Muscle of back (tissue), 3 donors: ENCODE measurements at regions not wholly inside any gene's neighbourhood (a gene's known extent, or its start where the extent isn't known, plus 50 kb on each side); places are given as distances from the start of the nearest gene placed in this dataset.

ENCODE experiments used
- DNase-seq, 3 donors: peaks; one replicate each; pipeline versions ENCODE4 v3.0.0 to v3.0.0-alpha.2; 2013

GRCh38 chr1:193680247-193680923 lies 494.0 kb upstream of the B3GALT2 start:
- DNase-seq = no peak

- DNase-seq = no peak
Measured at GRCh38 chr1:193677874-193678273, 491.5 kb upstream of the B3GALT2 start.

GRCh38 chr1:193676996-193677549 lies 490.7 kb upstream of the B3GALT2 start:
- no peak for DNase-seq

- no peak for DNase-seq
Measured at GRCh38 chr1:193674292-193674944, 488.0 kb upstream of the B3GALT2 start.

GRCh38 chr1:193666485-193667083 lies 480.2 kb upstream of the B3GALT2 start:
- no peak for DNase-seq

GRCh38 chr1:193663965-193664364 lies 477.6 kb upstream of the B3GALT2 start:
- no peak for DNase-seq

GRCh38 chr1:193662030-193662429 lies 475.6 kb upstream of the B3GALT2 start:
- DNase-seq = no peak

GRCh38 chr1:193661385-193661784 lies 475.0 kb upstream of the B3GALT2 start:
- DNase-seq = no peak

GRCh38 chr1:193660428-193660827 lies 474.0 kb upstream of the B3GALT2 start:
- no peak for DNase-seq

GRCh38 chr1:193658691-193659090 lies 472.3 kb upstream of the B3GALT2 start:
- DNase-seq = no peak

GRCh38 chr1:193658081-193658480 lies 471.7 kb upstream of the B3GALT2 start:
- no peak for DNase-seq

- DNase-seq = no peak
Measured at GRCh38 chr1:193657552-193657951, 471.1 kb upstream of the B3GALT2 start.

GRCh38 chr1:193656841-193657240 lies 470.4 kb upstream of the B3GALT2 start:
- no peak for DNase-seq

- DNase-seq = no peak
Measured at GRCh38 chr1:193654951-193655735, 468.7 kb upstream of the B3GALT2 start.

GRCh38 chr1:193649587-193649986 lies 463.2 kb upstream of the B3GALT2 start:
- no peak for DNase-seq

- DNase-seq = no peak
Measured at GRCh38 chr1:193634876-193635275, 448.5 kb upstream of the B3GALT2 start.

GRCh38 chr1:193634470-193634869 lies 448.1 kb upstream of the B3GALT2 start:
- no peak for DNase-seq

GRCh38 chr1:193633991-193634390 lies 447.6 kb upstream of the B3GALT2 start:
- DNase-seq = no peak

GRCh38 chr1:193633093-193633492 lies 446.7 kb upstream of the B3GALT2 start:
- no peak for DNase-seq

GRCh38 chr1:193631306-193631705 lies 444.9 kb upstream of the B3GALT2 start:
- no peak for DNase-seq

GRCh38 chr1:193629875-193630274 lies 443.5 kb upstream of the B3GALT2 start:
- DNase-seq = peak in 1 of 3 donors; percentile 17

GRCh38 chr1:193626695-193627094 lies 440.3 kb upstream of the B3GALT2 start:
- DNase-seq = no peak
